ENCODE measurements at regions not wholly inside any gene's neighbourhood (a gene's known extent, or its start where the extent isn't known, plus 50 kb on each side); places are given as distances from the start of the nearest gene placed in this dataset.

DNA sequence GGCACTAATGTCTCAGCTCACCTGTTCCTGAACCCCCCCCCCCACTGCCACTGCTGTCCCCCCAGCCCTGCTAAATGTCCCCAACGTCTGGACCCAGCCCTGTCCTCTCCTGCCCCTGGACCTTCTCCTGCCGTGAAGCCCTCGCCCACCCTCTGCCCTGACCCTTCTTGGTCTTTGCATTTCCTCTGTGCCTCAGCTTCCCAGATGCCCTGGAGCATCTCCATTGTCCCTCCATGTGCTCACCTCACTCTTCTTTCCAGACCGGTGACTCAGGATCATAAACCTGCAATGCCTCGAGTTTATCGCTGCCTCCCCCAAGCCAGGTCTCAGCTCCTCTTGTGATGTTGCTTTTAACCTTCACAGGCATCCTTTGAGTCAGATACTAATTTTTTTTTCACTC, 416.4 kb downstream of the BRD1 start:
- DNase-seq = no peak
- no peak for TF ChIP-seq EP300 (IDR thresholded peaks at IDR 0.05)
- no peak for TF ChIP-seq POLR2A (IDR thresholded peaks at IDR 0.05)
- no peak for TF ChIP-seq POLR2AphosphoS5 (IDR thresholded peaks at IDR 0.05)
- TF ChIP-seq, protein P1, sequence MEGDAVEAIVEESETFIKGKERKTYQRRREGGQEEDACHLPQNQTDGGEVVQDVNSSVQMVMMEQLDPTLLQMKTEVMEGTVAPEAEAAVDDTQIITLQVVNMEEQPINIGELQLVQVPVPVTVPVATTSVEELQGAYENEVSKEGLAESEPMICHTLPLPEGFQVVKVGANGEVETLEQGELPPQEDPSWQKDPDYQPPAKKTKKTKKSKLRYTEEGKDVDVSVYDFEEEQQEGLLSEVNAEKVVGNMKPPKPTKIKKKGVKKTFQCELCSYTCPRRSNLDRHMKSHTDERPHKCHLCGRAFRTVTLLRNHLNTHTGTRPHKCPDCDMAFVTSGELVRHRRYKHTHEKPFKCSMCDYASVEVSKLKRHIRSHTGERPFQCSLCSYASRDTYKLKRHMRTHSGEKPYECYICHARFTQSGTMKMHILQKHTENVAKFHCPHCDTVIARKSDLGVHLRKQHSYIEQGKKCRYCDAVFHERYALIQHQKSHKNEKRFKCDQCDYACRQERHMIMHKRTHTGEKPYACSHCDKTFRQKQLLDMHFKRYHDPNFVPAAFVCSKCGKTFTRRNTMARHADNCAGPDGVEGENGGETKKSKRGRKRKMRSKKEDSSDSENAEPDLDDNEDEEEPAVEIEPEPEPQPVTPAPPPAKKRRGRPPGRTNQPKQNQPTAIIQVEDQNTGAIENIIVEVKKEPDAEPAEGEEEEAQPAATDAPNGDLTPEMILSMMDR (IDR thresholded peaks at IDR 0.05) = no peak

DNA sequence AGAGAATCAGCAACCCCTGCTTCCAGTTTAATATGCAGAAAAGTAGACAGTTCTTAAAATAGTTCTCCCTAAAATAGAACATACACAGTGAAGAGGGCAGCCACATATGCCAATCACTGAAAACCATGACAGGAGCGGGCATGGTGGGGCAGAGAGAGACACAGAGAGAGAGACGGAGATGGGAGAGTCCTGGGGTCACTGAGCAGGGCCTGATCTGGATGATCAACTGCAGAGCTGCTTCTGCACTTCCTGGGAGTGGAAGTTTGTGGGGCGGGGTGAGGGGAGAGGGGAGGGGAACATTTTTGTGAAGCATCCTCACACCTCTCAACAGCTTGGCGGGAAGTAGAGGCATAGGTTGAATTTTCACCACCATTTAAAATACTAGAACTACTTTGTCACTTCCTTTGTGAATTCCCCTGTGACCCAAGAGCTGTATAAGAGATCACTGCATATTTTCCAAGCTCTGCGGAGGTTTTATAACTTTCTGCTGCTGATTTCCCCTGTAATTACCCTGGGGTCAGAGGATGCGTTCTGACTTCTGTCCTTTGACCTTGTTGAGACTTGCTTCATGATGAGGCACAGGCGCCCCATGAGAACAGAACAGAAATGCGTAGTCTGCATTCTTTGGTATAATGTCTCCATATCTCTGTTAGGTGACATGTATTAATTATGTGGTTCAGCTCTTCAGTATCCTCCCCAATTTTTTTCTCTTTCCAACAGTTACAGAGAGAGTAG, 419.4 kb downstream of the BRD1 start:
- peak; percentile 11 for DNase-seq
- Histone ChIP-seq H3K27me3 (peaks cover 0 to 37% (median 0%) of the 10 kb centered on the region in 3 donors), H3K4me3 (no peak overlapping the region), H3K27ac (no peak overlapping the region), H3K9me3 (no peaks in the 10 kb centered on the region), H3K4me1 (no peaks in the 10 kb centered on the region), H3K36me3 (no peaks in the 10 kb centered on the region)
- intact Hi-C loops (cut with DNase I) = no loop called here
- WGBS, 2 donors = 49 to 66% methylated on average over 8 of the region's 8 CpGs
- TF ChIP-seq, protein P1 (IDR thresholded peaks at IDR 0.05) = no peak
- no peak for TF ChIP-seq EP300 (IDR thresholded peaks at IDR 0.05)
- TF ChIP-seq POLR2AphosphoS5 (IDR thresholded peaks at IDR 0.05) = no peak
- no peak for TF ChIP-seq POLR2A (IDR thresholded peaks at IDR 0.05)

More for the DNA sequence above, 416.4 kb downstream of the BRD1 start:
- Histone ChIP-seq H3K4me3 (no peak overlapping the region), H3K4me1 (no peaks in the 10 kb centered on the region), H3K27ac (no peak overlapping the region), H3K36me3 (no peaks in the 10 kb centered on the region), H3K27me3 (peaks cover 0 to 38% (median 5%) of the 10 kb centered on the region in 3 donors), H3K9me3 (no peaks in the 10 kb centered on the region)
- WGBS, 2 donors = 61 to 72% methylated on average over 6 of the region's 6 CpGs
- intact Hi-C loops (cut with DNase I) = no loop called here

DNA sequence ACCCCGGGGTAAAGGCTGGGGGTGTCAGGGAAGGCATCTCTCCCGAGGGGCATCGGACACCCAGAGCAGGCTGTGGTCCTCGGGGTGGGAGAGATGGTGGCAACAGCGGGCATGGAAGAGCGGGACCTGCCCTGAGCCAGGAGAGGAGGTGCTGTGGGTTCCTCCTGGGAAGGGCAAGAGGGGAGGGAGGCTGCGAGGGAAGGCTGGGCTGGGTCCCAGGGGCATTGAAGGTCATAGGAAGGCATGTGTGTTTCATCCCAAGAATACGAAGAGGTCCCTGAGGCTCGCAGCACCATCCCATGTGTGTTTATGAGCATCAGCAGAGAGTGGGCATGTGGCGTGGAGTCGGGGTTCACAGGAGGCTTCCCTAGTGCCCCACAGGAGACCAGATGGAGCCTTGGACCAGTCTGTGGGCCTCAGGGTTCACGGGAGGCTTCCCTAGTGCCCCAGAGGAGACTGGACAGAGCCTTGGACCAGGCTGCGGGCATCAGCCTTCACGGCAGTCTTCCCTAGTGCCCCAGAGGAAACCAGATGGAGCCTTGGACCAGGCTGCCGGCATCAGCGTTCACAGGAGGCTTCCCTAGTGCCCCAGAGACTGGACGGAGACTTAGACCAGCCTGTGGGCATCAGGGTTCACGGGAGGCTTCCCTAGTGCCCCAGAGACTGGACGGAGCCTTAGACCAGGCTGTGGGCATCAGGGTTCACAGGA, 420.6 kb downstream of the BRD1 start:
- peak; percentile 42 for DNase-seq
- no peaks in the 10 kb centered on the region for H3K9me3 ChIP-seq
- WGBS, 2 donors = 65 to 80% methylated on average over 19 of the region's 19 CpGs
- TF ChIP-seq, protein P1 (IDR thresholded peaks at IDR 0.05) = no peak
- TF ChIP-seq EP300 (IDR thresholded peaks at IDR 0.05) = no peak
- TF ChIP-seq POLR2A (IDR thresholded peaks at IDR 0.05) = no peak
- TF ChIP-seq POLR2AphosphoS5 (IDR thresholded peaks at IDR 0.05) = no peak
- H3K27ac ChIP-seq = no peak overlapping the region
- H3K4me1 ChIP-seq = no peaks in the 10 kb centered on the region
- H3K36me3 ChIP-seq = no peaks in the 10 kb centered on the region
- no peak overlapping the region for H3K4me3 ChIP-seq
- peaks cover 0 to 33% (median 0%) of the 10 kb centered on the region in 3 donors for H3K27me3 ChIP-seq
- intact Hi-C loops (cut with DNase I) = no loop called here

DNA sequence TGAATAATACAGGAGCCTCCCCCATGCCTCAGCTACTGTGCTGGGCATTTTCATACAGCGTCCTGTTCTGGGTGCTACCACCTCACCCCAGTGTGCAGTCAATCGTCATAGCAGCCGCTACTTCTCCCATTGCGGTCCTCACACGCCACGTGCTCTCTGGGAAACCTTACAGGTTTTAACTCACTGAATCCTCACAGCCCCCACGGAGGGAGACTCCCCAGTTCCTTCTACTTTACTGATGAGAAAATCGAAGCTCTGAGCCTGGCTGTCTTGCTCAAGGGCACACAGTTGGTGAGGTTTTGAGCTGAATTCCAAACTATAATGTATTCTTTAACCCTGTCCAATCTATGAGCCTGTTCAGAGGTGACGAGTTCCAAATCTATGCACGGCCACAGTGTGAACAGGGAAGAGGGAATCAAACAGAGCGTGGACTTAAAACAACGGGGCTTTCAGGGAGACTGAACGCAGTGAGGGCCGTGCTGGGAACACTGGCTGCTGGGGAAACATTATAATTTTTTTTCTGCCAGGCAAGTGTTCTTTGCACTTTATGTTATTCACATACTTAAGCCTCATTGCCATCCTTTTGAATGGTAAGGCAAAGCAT, 421.5 kb downstream of the BRD1 start:
- 62 to 69% methylated on average over 14 of the region's 14 CpGs for WGBS, 2 donors
- TF ChIP-seq POLR2A (IDR thresholded peaks at IDR 0.05) = no peak
- no peak for TF ChIP-seq POLR2AphosphoS5 (IDR thresholded peaks at IDR 0.05)
- TF ChIP-seq, protein P1 (IDR thresholded peaks at IDR 0.05) = no peak
- TF ChIP-seq EP300 (IDR thresholded peaks at IDR 0.05) = no peak
- intact Hi-C loops (cut with DNase I) = no loop called here

More for the DNA sequence above, 421.5 kb downstream of the BRD1 start:
- Histone ChIP-seq H3K9me3 (no peaks in the 10 kb centered on the region), H3K27ac (no peak overlapping the region), H3K4me1 (no peaks in the 10 kb centered on the region), H3K36me3 (no peaks in the 10 kb centered on the region), H3K4me3 (no peak overlapping the region), H3K27me3 (peaks cover 0 to 35% (median 0%) of the 10 kb centered on the region in 3 donors)
- peak; percentile 30 for DNase-seq
